ENCODE measurements at regions not wholly inside any gene's neighbourhood (a gene's known extent, or its start where the extent isn't known, plus 50 kb on each side); places are given as distances from the start of the nearest gene placed in this dataset.

DNA sequence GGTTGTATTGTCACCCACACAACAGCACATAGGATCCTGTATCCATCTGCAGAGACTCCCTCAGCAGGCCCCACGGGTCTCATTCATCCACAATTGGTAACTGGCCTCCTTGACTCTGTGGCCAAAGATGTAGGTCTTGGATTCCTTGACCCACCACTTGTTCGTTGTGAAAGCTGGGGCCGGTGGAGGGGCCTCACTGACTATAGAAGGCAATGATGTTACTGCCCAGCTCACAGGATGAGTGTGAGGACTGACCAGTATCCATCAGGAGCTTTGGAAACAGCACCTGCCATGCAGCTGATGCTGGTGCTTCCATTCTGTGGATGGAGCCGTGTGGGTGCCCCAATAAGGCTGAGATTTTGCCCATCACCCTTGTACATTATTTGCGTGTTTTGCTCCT is 615.7 kb downstream of the BRD1 start:
- no peak overlapping the region for H3K27ac Mint-ChIP-seq
- H3K4me1 Mint-ChIP-seq (ENCODE audit: low read depth): no peaks in the 10 kb centered on the region
- H3K9me3 Mint-ChIP-seq: peaks cover 86% of the 10 kb centered on the region
- TF ChIP-seq CTCF (IDR thresholded peaks at IDR 0.05): no peak
- H3K27me3 Mint-ChIP-seq (ENCODE audit: insufficient read depth): no peaks in the 10 kb centered on the region; the same call in 1 of the 2 replicates
- peaks cover 7% of the 10 kb centered on the region for H3K36me3 Mint-ChIP-seq (ENCODE audit: low read depth)
- DNase-seq: no peak
- H3K4me3 Mint-ChIP-seq: no peak overlapping the region

DNA sequence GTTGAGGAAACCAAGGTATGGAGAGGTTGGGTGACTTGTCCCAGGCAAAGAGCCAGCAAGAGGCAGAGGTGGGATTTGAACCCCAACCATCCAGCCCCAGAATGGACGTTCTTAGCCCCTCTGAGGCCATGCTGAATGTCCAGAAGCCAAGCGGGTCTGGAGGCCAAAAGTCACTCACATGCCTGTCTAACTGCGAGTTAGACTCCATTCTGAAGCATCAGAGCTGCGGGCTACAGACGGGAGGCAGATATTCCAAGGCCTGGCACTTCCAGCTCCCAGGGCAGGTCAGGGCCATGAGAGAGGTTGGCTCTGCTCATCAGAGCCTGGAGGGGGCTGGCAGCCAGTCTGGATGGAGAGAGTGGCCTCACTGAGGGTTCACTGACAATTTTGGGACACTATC is 616.5 kb downstream of the BRD1 start:
- Mint-ChIP-seq H3K27me3 (ENCODE audit: insufficient read depth) (no peaks in the 10 kb centered on the region; the same call in 1 of the 2 replicates), H3K9me3 (peaks cover 84% of the 10 kb centered on the region), H3K36me3 (ENCODE audit: low read depth) (peaks cover 11% of the 10 kb centered on the region), H3K27ac (no peak overlapping the region), H3K4me1 (ENCODE audit: low read depth) (no peaks in the 10 kb centered on the region), H3K4me3 (no peak overlapping the region)
- TF ChIP-seq CTCF (IDR thresholded peaks at IDR 0.05): no peak
- DNase-seq: no peak

DNA sequence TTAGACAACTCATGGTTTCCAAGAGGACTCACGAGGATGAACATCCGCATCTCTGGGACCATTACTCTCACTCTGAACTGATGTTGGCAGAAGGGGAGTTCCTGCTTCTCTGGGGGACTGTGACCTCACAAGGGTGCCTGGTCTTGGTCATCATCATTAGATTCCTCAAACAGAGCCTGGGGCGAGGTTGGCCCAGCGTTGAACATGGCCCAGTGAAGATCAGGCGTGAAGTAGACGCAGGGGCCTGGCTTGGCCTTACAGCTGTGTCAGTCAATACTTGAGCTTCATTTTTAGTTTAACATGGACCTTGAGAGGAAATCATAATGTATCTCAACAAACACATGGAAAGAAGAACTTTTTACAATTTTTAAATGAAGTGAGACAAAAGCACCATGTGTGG is 617.1 kb downstream of the BRD1 start:
- no peak for TF ChIP-seq CTCF (IDR thresholded peaks at IDR 0.05)
- H3K4me1 Mint-ChIP-seq (ENCODE audit: low read depth): no peaks in the 10 kb centered on the region
- H3K4me3 Mint-ChIP-seq: no peak overlapping the region
- peaks cover 8% of the 10 kb centered on the region for H3K36me3 Mint-ChIP-seq (ENCODE audit: low read depth)
- no peak overlapping the region for H3K27ac Mint-ChIP-seq
- no peak for DNase-seq
- H3K27me3 Mint-ChIP-seq (ENCODE audit: insufficient read depth): no peaks in the 10 kb centered on the region; the same call in 1 of the 2 replicates
- H3K9me3 Mint-ChIP-seq: peaks cover 84% of the 10 kb centered on the region

GRCh38 chr22:49209452-49210195 is 618.0 kb downstream of the BRD1 start:
- no peaks in the 10 kb centered on the region for H3K27me3 Mint-ChIP-seq (ENCODE audit: insufficient read depth)

GRCh38 chr22:49208768-49209252 is 618.9 kb downstream of the BRD1 start:
- TF ChIP-seq CTCF (IDR thresholded peaks at IDR 0.05): no peak
- H3K9me3 Mint-ChIP-seq: peaks cover 84% of the 10 kb centered on the region
- no peak overlapping the region for H3K27ac Mint-ChIP-seq
- H3K36me3 Mint-ChIP-seq (ENCODE audit: low read depth): peaks cover 6% of the 10 kb centered on the region
- H3K27me3 Mint-ChIP-seq (ENCODE audit: insufficient read depth): no peaks in the 10 kb centered on the region
- H3K4me3 Mint-ChIP-seq: no peak overlapping the region
- DNase-seq: no peak
- no peaks in the 10 kb centered on the region for H3K4me1 Mint-ChIP-seq (ENCODE audit: low read depth)

More at GRCh38 chr22:49209452-49210195, 618.0 kb downstream of the BRD1 start:
- Mint-ChIP-seq H3K4me1 (ENCODE audit: low read depth) (no peaks in the 10 kb centered on the region), H3K36me3 (ENCODE audit: low read depth) (peaks cover 6% of the 10 kb centered on the region), H3K4me3 (no peak overlapping the region), H3K9me3 (peaks cover 84% of the 10 kb centered on the region), H3K27ac (no peak overlapping the region)
- no peak for DNase-seq
- no peak for TF ChIP-seq CTCF (IDR thresholded peaks at IDR 0.05)
